SH-SY5Y (cell line): ENCODE measurements at regions not wholly inside any gene's neighbourhood (a gene's known extent, or its start where the extent isn't known, plus 50 kb on each side); places are given as distances from the start of the nearest gene placed in this dataset.

Experiments used
- GATA2 ChIP-seq: IDR thresholded peaks from 2 replicates; pipeline ENCODE4 v1.6.1; 2011; ENCODE audit warnings: mild to moderate bottlenecking, low read depth, low read length
- GATA3 ChIP-seq: IDR thresholded peaks from 2 replicates; pipeline ENCODE4 v1.6.1; 2011; ENCODE audit warnings: low read depth, mild to moderate bottlenecking, low read length, moderate library complexity

DNA sequence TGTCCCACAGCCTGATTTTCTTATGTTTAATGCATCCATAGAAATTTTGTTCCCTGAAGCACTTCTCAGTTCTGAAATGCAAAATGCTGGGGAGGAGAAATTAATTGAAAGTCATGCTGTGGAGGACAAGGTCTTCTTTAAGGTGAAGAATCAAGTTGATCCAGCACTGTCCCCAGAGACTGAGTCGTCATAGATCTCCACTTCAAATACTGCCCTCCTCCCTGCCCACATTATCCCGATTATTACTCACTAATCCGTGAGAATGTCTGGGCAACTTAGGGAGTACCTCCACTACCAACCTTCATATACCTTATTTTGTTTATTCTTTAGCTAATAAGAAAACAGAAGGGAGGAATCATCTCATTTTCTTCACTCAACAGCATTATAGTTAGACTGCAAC is 70.0 kb upstream of the FMN2 start:
- TF ChIP-seq GATA2, result no peak
- no peak for TF ChIP-seq GATA3
